ENCODE measurements at regions not wholly inside any gene's neighbourhood (a gene's known extent, or its start where the extent isn't known, plus 50 kb on each side); places are given as distances from the start of the nearest gene placed in this dataset.

DNA sequence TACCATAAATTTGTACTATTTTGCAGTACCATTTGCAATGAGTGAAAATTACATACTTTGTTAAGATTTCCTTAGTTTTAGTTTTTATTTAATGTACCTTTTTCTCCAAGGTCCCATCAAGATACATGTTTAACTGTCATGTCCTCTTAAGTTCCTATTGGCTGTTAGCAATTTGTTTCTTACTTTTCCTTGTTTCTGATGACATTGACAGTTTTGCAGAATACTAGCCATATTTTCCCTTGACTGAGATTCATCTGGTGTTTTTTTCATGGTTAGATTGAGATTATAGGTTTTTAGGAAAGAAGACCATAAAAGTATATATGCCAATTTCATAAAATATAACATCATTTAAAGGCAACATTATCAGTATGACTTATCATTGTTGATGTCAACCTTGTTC lies 376.8 kb upstream of the STEAP1 start:
- Histone ChIP-seq H3K27me3 (no peaks in the 10 kb centered on the region), H3K27ac (no peak overlapping the region), H3K4me1 (no peaks in the 10 kb centered on the region), H3K36me3 (no peaks in the 10 kb centered on the region), H3K4me3 (no peak overlapping the region), H3K9me3 (no peaks in the 10 kb centered on the region)
- no peak for TF ChIP-seq EP300 (IDR thresholded peaks at IDR 0.05)
- TF ChIP-seq, protein P1, sequence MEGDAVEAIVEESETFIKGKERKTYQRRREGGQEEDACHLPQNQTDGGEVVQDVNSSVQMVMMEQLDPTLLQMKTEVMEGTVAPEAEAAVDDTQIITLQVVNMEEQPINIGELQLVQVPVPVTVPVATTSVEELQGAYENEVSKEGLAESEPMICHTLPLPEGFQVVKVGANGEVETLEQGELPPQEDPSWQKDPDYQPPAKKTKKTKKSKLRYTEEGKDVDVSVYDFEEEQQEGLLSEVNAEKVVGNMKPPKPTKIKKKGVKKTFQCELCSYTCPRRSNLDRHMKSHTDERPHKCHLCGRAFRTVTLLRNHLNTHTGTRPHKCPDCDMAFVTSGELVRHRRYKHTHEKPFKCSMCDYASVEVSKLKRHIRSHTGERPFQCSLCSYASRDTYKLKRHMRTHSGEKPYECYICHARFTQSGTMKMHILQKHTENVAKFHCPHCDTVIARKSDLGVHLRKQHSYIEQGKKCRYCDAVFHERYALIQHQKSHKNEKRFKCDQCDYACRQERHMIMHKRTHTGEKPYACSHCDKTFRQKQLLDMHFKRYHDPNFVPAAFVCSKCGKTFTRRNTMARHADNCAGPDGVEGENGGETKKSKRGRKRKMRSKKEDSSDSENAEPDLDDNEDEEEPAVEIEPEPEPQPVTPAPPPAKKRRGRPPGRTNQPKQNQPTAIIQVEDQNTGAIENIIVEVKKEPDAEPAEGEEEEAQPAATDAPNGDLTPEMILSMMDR (IDR thresholded peaks at IDR 0.05) = no peak
- no peak for TF ChIP-seq POLR2A (IDR thresholded peaks at IDR 0.05)
- TF ChIP-seq POLR2AphosphoS5 (IDR thresholded peaks at IDR 0.05) = no peak
- DNase-seq = no peak
- intact Hi-C loops (cut with DNase I; ENCODE audit: low total_unique reads) = no loop called here

DNA sequence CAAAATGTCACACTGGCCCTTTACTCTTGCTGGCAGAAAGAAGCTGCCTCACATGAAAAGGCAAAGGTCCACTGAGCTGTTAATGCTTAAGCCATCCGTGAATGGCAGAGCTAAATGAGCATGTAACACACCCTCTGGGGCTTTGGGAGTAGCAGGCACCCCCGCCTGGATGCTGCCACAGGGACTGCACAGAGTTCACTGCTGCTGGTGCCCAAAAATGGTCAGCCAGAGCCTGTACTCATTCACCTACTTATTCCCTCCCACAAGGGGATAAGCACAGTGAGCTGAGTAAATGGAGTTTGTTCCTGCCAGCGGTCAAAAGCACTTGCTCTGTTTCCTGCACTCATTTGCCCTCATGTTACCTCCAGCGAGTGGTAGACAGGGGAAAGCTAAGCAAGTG lies 374.0 kb upstream of the STEAP1 start:
- H3K4me1 ChIP-seq = no peaks in the 10 kb centered on the region
- no peaks in the 10 kb centered on the region for H3K9me3 ChIP-seq
- 79 to 93% (median 88%) methylated on average over 3 to 4 of the region's 4 CpGs for WGBS, 5 donors
- TF ChIP-seq POLR2A (IDR thresholded peaks at IDR 0.05) (no peak), POLR2AphosphoS5 (IDR thresholded peaks at IDR 0.05) (no peak), EP300 (IDR thresholded peaks at IDR 0.05) (no peak)
- TF ChIP-seq, protein P1 (IDR thresholded peaks at IDR 0.05) = no peak
- intact Hi-C loops (cut with DNase I; ENCODE audit: low total_unique reads) = no loop called here
- H3K36me3 ChIP-seq = no peaks in the 10 kb centered on the region
- H3K4me3 ChIP-seq = no peak overlapping the region
- DNase-seq = no peak
- no peak overlapping the region for H3K27ac ChIP-seq
- no peaks in the 10 kb centered on the region for H3K27me3 ChIP-seq

DNA sequence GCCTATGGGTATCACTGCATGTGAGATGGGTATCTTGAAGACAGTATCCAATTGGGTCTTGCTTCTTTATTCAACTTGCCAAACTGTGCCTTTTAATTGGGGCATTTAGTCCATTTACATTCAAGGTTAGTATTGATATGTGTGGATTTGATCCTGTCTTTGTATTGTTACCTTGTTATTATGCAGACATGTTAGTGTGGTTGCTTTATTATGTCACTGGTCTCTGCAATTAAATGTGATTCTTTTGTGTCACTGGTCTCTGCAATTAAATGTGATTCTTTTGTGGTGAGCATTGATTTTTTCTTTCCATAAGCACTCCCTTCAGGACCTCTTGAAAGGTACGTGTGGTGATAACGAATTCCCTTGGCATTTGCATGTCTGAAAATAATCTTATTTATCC lies 357.8 kb upstream of the STEAP1 start:
- Histone ChIP-seq H3K9me3 (peaks cover 0 to 4% (median 0%) of the 10 kb centered on the region in 4 donors), H3K27me3 (no peaks in the 10 kb centered on the region), H3K27ac (no peak overlapping the region), H3K4me3 (no peak overlapping the region), H3K36me3 (no peaks in the 10 kb centered on the region), H3K4me1 (no peaks in the 10 kb centered on the region)
- TF ChIP-seq EP300 (IDR thresholded peaks at IDR 0.05) (no peak), POLR2A (IDR thresholded peaks at IDR 0.05) (no peak), POLR2AphosphoS5 (IDR thresholded peaks at IDR 0.05) (no peak)
- TF ChIP-seq, protein P1 (IDR thresholded peaks at IDR 0.05) = no peak
- WGBS, 5 donors = 82 to 97% (median 91%) methylated on average over 2 of the region's 2 CpGs
- intact Hi-C loops (cut with DNase I; ENCODE audit: low total_unique reads) = no loop called here
- DNase-seq = no peak

DNA sequence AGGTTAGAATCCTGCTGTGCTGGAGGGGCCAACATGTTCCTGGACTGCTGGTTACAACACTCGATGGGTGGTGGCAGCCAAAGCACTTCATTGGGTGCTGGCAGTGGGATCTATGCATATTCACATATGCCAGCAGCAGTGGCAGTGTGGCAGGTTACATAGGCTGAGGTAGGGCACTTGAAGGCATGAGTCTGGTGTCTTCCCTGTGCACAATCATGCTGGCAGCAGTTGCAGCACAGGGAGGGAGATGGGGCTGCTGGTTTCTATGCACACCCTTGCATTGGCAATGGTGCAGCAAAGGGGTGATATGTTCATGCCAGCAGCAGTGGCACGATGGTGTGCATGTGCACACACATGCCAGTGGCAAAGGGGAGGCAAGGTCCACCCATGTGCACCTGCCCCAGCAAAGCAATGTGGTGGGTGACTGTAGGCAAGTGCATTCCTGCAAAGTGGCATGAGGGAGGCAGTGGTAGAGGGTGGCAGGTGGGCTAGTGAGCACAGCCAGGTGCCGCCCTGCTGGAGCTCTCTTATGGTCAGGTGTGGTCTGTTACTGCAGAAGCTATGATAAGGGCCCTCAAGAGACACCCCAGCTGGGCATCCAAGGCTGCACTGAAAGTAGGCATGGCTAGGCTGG lies 356.2 kb upstream of the STEAP1 start:
- H3K4me1 ChIP-seq = no peaks in the 10 kb centered on the region
- no peak for DNase-seq
- H3K36me3 ChIP-seq = no peaks in the 10 kb centered on the region
- intact Hi-C loops (cut with DNase I; ENCODE audit: low total_unique reads) = no loop called here
- no peak for TF ChIP-seq POLR2AphosphoS5 (IDR thresholded peaks at IDR 0.05)
- H3K27ac ChIP-seq = no peak overlapping the region
- peaks cover 0 to 4% (median 0%) of the 10 kb centered on the region in 4 donors for H3K9me3 ChIP-seq
- H3K27me3 ChIP-seq = no peaks in the 10 kb centered on the region
- H3K4me3 ChIP-seq = no peak overlapping the region
- WGBS, 5 donors = 73 to 93% (median 86%) methylated on average over 3 of the region's 3 CpGs

DNA sequence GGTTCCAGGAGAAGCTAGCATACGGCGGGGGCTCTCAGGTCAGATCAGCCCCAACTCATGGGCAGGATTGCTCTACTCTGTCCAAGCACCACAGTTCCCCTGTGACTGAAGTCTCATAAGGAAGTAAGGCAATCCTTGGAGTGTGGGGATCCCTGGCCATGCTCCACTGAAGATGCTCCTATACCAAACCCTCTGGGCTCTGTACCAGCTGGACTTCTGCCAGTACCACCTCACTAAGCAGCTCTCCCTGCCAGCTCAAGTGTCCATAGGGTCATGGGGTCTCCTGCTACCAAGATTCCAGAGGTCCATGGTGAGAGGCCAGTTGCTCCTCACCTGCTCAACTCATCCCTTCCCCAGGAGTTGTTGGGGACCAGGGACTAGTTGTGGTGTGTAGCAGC lies 355.7 kb upstream of the STEAP1 start:
- Histone ChIP-seq H3K27me3 (no peaks in the 10 kb centered on the region), H3K36me3 (no peaks in the 10 kb centered on the region), H3K4me3 (no peak overlapping the region), H3K4me1 (no peaks in the 10 kb centered on the region), H3K9me3 (peaks cover 0 to 4% (median 2%) of the 10 kb centered on the region in 4 donors), H3K27ac (no peak overlapping the region)
- intact Hi-C loops (cut with DNase I; ENCODE audit: low total_unique reads) = no loop called here
- WGBS, 5 donors = 89 to 100% (median 100%) methylated on average over 2 of the region's 2 CpGs
- no peak for DNase-seq
- TF ChIP-seq POLR2AphosphoS5 (IDR thresholded peaks at IDR 0.05) = no peak
- TF ChIP-seq, protein P1 (IDR thresholded peaks at IDR 0.05) = no peak
- TF ChIP-seq POLR2A (IDR thresholded peaks at IDR 0.05) = no peak
- TF ChIP-seq EP300 (IDR thresholded peaks at IDR 0.05) = no peak
